Osteocyte (in vitro differentiated cells): ENCODE measurements at regions not wholly inside any gene's neighbourhood (a gene's known extent, or its start where the extent isn't known, plus 50 kb on each side); places are given as distances from the start of the nearest gene placed in this dataset.

Experiments
- DNase-seq: peaks from one replicate; pipeline ENCODE4 v3.0.0; 2021; ENCODE audit warnings: mixed read lengths; ENCODE audit not compliant: unreplicated experiment; ENCODE audit errors: extremely low spot score
- H3K27ac Mint-ChIP-seq: one replicate; pipeline ENCODE4 v1.8.0; 2021; ENCODE audit warnings: mild to moderate bottlenecking, mixed read lengths; ENCODE audit not compliant: unreplicated experiment
- H3K27me3 Mint-ChIP-seq: one replicate; pipeline ENCODE4 v1.8.0; 2021; ENCODE audit warnings: mixed read lengths; ENCODE audit not compliant: unreplicated experiment
- H3K36me3 Mint-ChIP-seq: one replicate; pipeline ENCODE4 v1.8.0; 2021; ENCODE audit warnings: mixed read lengths; ENCODE audit not compliant: unreplicated experiment
- H3K4me1 Mint-ChIP-seq: one replicate; pipeline ENCODE4 v1.8.0; 2021; ENCODE audit warnings: mixed read lengths; ENCODE audit not compliant: unreplicated experiment
- H3K4me3 Mint-ChIP-seq: one replicate; pipeline ENCODE4 v1.8.0; 2021; ENCODE audit warnings: mild to moderate bottlenecking, moderate library complexity, mixed read lengths; ENCODE audit not compliant: unreplicated experiment
- H3K9me3 Mint-ChIP-seq: one replicate; pipeline ENCODE4 v1.8.0; 2021; ENCODE audit warnings: mixed read lengths; ENCODE audit not compliant: unreplicated experiment
- TF ChIP-seq, protein P1 (sequence below): fragments of 200-600 bp; sonication (generic); IDR thresholded peaks from 2 replicates; pipeline ENCODE4 v1.5.0; 2021; ENCODE audit warnings: antibody characterized with exemption, mild to moderate bottlenecking, moderate library complexity

DNA sequence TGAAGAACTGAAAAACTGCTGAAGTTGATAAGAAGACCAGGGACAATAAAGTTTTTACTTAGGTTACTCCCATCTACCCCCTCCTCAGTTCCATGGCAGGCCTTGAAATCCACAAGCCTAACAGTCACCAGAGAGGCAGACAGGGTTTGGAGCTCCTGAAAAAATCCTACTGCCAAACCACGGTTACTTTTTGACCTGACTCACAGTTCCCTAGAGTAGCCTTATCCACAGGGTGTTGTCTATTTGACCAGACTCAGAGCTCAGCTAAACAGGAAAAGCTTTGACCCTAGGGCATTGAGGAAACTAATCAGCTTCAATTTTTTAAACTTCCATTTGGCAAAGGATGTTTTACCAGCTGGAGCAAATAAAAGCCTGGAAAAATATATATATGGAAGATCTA is 257.7 kb upstream of the NT5E start:
- no peak overlapping the region for H3K27ac Mint-ChIP-seq
- DNase-seq: no peak

DNA sequence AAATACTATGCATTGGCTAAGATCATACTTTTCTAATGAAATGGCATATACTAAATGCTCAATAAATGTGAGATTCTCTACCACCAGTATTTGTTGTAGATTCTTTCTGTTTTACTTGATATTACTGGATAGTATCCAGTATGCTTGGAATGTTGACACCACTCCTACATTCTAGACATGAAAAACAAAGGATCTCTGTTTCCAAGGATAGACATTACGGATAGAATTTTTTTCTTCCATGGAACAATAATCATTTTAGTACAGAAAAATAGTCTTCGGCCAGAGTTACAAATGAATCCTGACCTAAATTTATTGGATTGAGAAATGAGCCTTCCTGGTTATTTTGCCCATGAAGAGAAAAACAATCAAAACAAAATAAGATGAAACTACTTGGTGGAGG is 258.2 kb upstream of the NT5E start:
- peaks cover under 1% of the 10 kb centered on the region for H3K4me1 Mint-ChIP-seq
- H3K27me3 Mint-ChIP-seq: peaks cover 2% of the 10 kb centered on the region
- no peak for DNase-seq

More for the DNA sequence above, 257.7 kb upstream of the NT5E start:
- TF ChIP-seq, protein P1, sequence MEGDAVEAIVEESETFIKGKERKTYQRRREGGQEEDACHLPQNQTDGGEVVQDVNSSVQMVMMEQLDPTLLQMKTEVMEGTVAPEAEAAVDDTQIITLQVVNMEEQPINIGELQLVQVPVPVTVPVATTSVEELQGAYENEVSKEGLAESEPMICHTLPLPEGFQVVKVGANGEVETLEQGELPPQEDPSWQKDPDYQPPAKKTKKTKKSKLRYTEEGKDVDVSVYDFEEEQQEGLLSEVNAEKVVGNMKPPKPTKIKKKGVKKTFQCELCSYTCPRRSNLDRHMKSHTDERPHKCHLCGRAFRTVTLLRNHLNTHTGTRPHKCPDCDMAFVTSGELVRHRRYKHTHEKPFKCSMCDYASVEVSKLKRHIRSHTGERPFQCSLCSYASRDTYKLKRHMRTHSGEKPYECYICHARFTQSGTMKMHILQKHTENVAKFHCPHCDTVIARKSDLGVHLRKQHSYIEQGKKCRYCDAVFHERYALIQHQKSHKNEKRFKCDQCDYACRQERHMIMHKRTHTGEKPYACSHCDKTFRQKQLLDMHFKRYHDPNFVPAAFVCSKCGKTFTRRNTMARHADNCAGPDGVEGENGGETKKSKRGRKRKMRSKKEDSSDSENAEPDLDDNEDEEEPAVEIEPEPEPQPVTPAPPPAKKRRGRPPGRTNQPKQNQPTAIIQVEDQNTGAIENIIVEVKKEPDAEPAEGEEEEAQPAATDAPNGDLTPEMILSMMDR: no peak
- H3K36me3 Mint-ChIP-seq: no peaks in the 10 kb centered on the region
- no peak overlapping the region for H3K4me3 Mint-ChIP-seq
- H3K27me3 Mint-ChIP-seq: peaks cover 2% of the 10 kb centered on the region
- peaks cover 15% of the 10 kb centered on the region for H3K9me3 Mint-ChIP-seq
- H3K4me1 Mint-ChIP-seq: no peaks in the 10 kb centered on the region

DNA sequence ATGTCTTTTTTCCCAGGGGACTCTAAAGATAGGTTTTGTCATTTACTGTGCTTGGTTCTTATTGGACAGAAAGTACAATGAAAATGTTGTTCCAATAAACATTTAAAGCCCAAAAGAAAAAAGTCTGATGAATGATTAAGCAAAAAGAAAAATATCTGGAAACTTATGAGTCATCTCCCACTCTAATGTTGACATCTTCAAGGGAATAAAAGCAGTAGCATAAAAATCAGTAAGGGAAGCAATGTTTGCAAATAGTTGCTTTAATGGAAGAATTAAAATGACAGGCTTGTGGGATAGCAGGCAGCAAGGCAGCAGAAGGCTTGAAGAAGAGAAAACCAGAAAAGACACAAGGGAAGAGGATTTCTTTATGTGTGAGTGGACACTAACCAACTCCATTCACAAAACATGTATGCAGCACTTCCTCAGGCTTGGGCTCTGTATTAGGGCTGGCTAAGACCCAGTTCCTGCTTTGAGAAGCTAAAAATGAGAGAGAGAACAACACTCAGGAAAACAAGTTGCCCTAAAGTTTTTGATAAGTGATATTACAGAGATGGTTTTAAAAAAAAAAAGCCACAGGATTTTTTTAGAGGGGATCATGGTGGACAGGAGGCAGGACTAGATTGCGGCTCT is 263.2 kb upstream of the NT5E start:
- H3K27me3 Mint-ChIP-seq: peaks cover 7% of the 10 kb centered on the region
- H3K4me1 Mint-ChIP-seq: peaks cover 3% of the 10 kb centered on the region
- H3K9me3 Mint-ChIP-seq: peaks cover 11% of the 10 kb centered on the region
- H3K4me3 Mint-ChIP-seq: no peak overlapping the region
- no peak overlapping the region for H3K27ac Mint-ChIP-seq
- TF ChIP-seq, protein P1: no peak
- no peak for DNase-seq
- no peaks in the 10 kb centered on the region for H3K36me3 Mint-ChIP-seq

More for the DNA sequence above, 258.2 kb upstream of the NT5E start:
- TF ChIP-seq, protein P1: no peak
- peaks cover 15% of the 10 kb centered on the region for H3K9me3 Mint-ChIP-seq
- no peak overlapping the region for H3K4me3 Mint-ChIP-seq
- H3K27ac Mint-ChIP-seq: no peak overlapping the region
- no peaks in the 10 kb centered on the region for H3K36me3 Mint-ChIP-seq

DNA sequence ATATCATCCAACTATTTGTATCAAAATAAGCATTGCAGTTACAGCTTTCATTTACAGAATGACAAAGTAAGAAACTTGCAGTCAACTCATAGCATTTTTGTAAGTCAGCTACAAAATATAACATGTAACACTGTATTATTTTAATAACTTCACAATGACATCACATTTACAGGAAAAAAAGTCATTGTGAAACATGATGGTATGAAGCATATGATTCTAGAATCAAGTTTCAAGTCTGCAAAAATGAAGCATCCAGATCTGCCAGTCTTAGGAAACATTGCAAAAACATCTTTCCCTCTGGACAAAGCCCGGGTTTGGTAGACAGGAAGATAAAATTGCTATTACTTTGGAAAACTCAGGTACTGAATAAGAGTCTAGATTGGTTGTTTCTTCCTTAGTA is 263.9 kb upstream of the NT5E start:
- no peak for DNase-seq
- peaks cover 12% of the 10 kb centered on the region for H3K27me3 Mint-ChIP-seq
- H3K4me1 Mint-ChIP-seq: peaks cover 3% of the 10 kb centered on the region
- H3K4me3 Mint-ChIP-seq: no peak overlapping the region
- H3K36me3 Mint-ChIP-seq: no peaks in the 10 kb centered on the region
- H3K27ac Mint-ChIP-seq: no peak overlapping the region
- H3K9me3 Mint-ChIP-seq: peaks cover 5% of the 10 kb centered on the region
- TF ChIP-seq, protein P1: no peak

DNA sequence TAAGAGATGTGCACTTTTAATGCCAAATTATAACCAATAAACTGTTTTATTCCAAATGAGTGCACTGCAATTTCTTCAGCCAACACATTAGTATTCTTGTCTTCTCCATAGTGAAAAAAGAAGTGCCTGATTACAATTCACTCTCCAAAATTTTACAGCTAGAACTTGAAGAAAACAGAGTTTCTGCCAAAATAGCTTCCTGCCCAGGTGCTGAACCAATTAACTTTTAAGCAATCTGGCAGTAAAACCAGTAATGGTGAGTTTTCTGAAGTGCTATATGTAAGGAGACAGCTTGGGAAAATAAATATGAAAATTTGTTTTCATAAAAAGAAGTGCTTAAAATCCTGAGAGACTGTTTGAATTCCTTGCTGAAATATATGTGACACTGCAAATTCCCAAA is 266.0 kb upstream of the NT5E start:
- Mint-ChIP-seq H3K4me3 (no peak overlapping the region), H3K27me3 (peaks cover 15% of the 10 kb centered on the region), H3K36me3 (no peaks in the 10 kb centered on the region), H3K4me1 (peaks cover 3% of the 10 kb centered on the region), H3K27ac (no peak overlapping the region), H3K9me3 (no peaks in the 10 kb centered on the region)
- DNase-seq: no peak
- TF ChIP-seq, protein P1: no peak
